Nephron progenitor cell (in vitro differentiated cells): ENCODE measurements at regions not wholly inside any gene's neighbourhood (a gene's known extent, or its start where the extent isn't known, plus 50 kb on each side); places are given as distances from the start of the nearest gene placed in this dataset.

Experiments used
- DNase-seq: peaks from one replicate; pipeline ENCODE4 v3.0.0; 2021
- H3K27ac Mint-ChIP-seq: 2 replicates; pipeline ENCODE4 v1.8.0; 2021; ENCODE audit warnings: mild to moderate bottlenecking, moderate library complexity, mixed read lengths
- H3K27me3 Mint-ChIP-seq: 2 replicates; pipeline ENCODE4 v1.8.0; 2021; ENCODE audit warnings: mild to moderate bottlenecking, low read depth, mixed read lengths; ENCODE audit not compliant: poor library complexity
- H3K36me3 Mint-ChIP-seq: 2 replicates; pipeline ENCODE4 v1.8.0; 2021; ENCODE audit warnings: low read depth, mixed read lengths
- H3K4me1 Mint-ChIP-seq: 2 replicates; pipeline ENCODE4 v1.8.0; 2021; ENCODE audit warnings: mixed read lengths
- H3K4me3 Mint-ChIP-seq: 2 replicates; pipeline ENCODE4 v1.8.0; 2021; ENCODE audit warnings: mild to moderate bottlenecking, moderate library complexity, mixed read lengths
- H3K9me3 Mint-ChIP-seq: 2 replicates; pipeline ENCODE4 v1.8.0; 2021; ENCODE audit warnings: mild to moderate bottlenecking, moderate library complexity, mixed read lengths
- CTCF ChIP-seq: fragments of 200-600 bp; sonication (generic); IDR thresholded peaks from 2 replicates; pipeline ENCODE4 v1.5.0; 2021; ENCODE audit warnings: antibody characterized with exemption

DNA sequence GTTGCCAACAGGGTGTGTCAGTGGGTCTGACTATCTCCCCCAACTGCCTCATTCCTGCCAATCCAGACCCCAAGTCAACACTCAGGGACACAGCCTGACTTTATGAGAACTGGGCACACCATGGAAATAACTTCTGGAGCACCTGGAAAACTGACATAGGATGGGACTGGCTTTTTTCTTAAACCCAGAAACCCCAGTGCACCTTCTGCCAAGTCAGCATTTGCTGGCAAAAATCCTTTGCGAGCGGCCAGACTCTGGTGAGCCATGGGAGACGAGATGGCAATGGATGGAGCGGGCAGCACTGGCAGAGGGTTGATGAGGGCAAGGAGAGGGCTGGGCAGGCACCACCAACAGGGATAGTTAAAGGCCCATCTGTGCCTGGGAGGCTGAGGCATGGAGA lies 114.4 kb upstream of the OSMR start:
- Mint-ChIP-seq H3K36me3 (no peaks in the 10 kb centered on the region), H3K4me3 (no peak overlapping the region), H3K4me1 (peaks cover 15% of the 10 kb centered on the region), H3K9me3 (no peaks in the 10 kb centered on the region), H3K27ac (no peak overlapping the region), H3K27me3 (no peaks in the 10 kb centered on the region)
- TF ChIP-seq CTCF = no peak
- no peak for DNase-seq

DNA sequence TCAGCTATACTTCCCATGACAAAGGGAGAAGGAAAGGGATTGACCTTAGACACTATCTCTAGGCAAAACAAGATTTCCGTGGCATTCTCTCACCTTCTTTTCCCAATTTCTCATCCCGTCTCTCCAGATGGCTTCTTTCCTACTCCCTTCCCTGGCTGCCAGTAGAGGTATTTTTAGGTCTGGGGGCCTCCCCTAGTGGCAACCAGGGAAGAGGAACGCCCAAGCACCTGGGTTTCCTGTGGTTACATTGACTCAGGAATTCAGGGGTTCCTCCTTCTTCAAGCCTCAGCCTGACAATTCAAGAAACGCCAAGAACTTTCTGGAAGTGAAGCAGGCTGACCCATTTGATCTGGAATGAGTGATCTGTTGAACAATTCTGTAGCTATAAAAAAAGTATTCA lies 111.5 kb upstream of the OSMR start:
- DNase-seq = no peak
- no peaks in the 10 kb centered on the region for H3K9me3 Mint-ChIP-seq
- no peaks in the 10 kb centered on the region for H3K36me3 Mint-ChIP-seq
- no peak for TF ChIP-seq CTCF
- H3K27ac Mint-ChIP-seq = no peak overlapping the region
- H3K27me3 Mint-ChIP-seq = no peaks in the 10 kb centered on the region
- no peak overlapping the region for H3K4me3 Mint-ChIP-seq
- H3K4me1 Mint-ChIP-seq = peaks cover 10% of the 10 kb centered on the region

DNA sequence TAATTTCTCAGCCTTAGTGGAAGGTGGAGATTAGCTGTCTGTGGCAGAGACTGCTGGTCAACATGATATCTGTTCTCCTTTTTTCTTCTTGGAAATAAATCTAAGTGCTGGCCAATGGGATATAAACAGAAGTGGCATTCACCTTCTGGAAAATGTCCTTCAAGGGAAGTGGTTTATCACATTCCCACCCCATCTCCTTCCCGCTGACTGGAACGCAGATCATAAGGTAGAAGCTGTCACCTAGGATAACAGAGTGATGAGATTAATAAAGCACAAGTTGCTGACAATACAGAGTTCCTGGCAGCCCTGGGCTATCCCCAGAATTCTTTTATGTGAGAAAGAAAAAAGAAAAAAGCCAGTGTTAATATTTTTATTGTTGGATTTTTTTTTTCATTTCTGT lies 109.7 kb upstream of the OSMR start:
- peaks cover under 1% of the 10 kb centered on the region for H3K9me3 Mint-ChIP-seq
- no peak overlapping the region for H3K4me3 Mint-ChIP-seq
- no peak overlapping the region for H3K27ac Mint-ChIP-seq
- no peak for DNase-seq
- TF ChIP-seq CTCF = no peak
- H3K4me1 Mint-ChIP-seq = no peaks in the 10 kb centered on the region
- no peaks in the 10 kb centered on the region for H3K36me3 Mint-ChIP-seq
- no peaks in the 10 kb centered on the region for H3K27me3 Mint-ChIP-seq

DNA sequence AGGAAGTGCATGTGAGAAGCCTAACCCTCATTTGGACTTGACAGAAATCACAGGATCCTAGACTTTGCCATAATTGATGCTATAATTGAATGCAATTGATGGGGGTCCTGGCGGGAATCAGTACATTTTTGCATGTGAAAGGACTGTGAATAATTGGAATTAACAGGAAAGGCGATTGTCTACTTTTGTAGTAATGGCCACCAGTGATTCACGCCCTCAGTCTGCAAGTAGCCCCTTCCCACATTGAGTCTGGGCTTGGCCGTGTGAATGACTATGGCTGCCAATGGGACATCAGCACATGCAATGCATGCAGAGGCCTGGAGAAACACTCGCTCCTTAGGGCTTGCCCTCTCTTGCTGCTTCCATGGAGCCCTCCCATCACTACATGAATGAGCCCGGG lies 107.8 kb upstream of the OSMR start:
- Mint-ChIP-seq H3K4me1 (no peaks in the 10 kb centered on the region), H3K36me3 (peaks cover 4% of the 10 kb centered on the region), H3K9me3 (peaks cover 8% of the 10 kb centered on the region), H3K27ac (no peak overlapping the region), H3K4me3 (no peak overlapping the region), H3K27me3 (no peaks in the 10 kb centered on the region)
- no peak for TF ChIP-seq CTCF
- DNase-seq = no peak

- H3K4me3 Mint-ChIP-seq = no peak overlapping the region
- no peak overlapping the region for H3K27ac Mint-ChIP-seq
- H3K36me3 Mint-ChIP-seq = peaks cover 11% of the 10 kb centered on the region
- H3K9me3 Mint-ChIP-seq = peaks cover 17% of the 10 kb centered on the region
- no peak for TF ChIP-seq CTCF
- no peak for DNase-seq
- no peaks in the 10 kb centered on the region for H3K4me1 Mint-ChIP-seq
- H3K27me3 Mint-ChIP-seq = no peaks in the 10 kb centered on the region
Observed at GRCh38 chr5:38739011-38739704, 106.7 kb upstream of the OSMR start.

- TF ChIP-seq CTCF = no peak
- DNase-seq = no peak
- H3K27me3 Mint-ChIP-seq = no peaks in the 10 kb centered on the region
- H3K4me1 Mint-ChIP-seq = no peaks in the 10 kb centered on the region
- no peak overlapping the region for H3K4me3 Mint-ChIP-seq
- H3K36me3 Mint-ChIP-seq = peaks cover 11% of the 10 kb centered on the region
- H3K27ac Mint-ChIP-seq = no peak overlapping the region
- H3K9me3 Mint-ChIP-seq = peaks cover 17% of the 10 kb centered on the region
Observed at GRCh38 chr5:38739705-38740045, 106.1 kb upstream of the OSMR start.
